HG03378 (cell line): ENCODE measurements at regions not wholly inside any gene's neighbourhood (a gene's known extent, or its start where the extent isn't known, plus 50 kb on each side); places are given as distances from the start of the nearest gene placed in this dataset.

Source experiments
- ATAC-seq: cut with Tn5 transposase; IDR thresholded peaks from one replicate; pipeline ENCODE4 v1.9.1; 2021; ENCODE audit warnings: mild to moderate bottlenecking, moderate library complexity; ENCODE audit not compliant: unreplicated experiment

- no peak for ATAC-seq
Observed at GRCh38 chr4:138298866-138299265, 56.7 kb upstream of the SLC7A11 start.

DNA sequence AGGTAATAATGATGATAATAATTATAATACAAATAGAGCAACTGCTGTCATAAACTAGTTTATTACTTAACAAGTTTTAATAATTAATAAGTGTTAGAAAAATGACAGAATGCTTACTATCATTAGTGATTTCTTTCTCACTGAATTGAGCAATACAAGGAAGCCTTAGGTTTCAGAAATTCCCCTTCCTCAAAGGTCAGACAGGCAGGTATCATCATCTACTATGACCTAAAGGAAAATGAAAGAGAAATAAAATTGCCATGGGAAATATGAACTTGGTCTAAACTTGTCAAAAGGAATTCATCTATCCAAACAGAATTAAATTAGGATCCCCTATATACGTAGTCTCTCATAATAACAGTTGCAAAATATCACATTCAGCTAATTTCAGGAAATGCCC lies 56.3 kb upstream of the SLC7A11 start:
- no peak for ATAC-seq

GRCh38 chr4:138297743-138298405 lies 55.7 kb upstream of the SLC7A11 start:
- ATAC-seq = peak; percentile 87

DNA sequence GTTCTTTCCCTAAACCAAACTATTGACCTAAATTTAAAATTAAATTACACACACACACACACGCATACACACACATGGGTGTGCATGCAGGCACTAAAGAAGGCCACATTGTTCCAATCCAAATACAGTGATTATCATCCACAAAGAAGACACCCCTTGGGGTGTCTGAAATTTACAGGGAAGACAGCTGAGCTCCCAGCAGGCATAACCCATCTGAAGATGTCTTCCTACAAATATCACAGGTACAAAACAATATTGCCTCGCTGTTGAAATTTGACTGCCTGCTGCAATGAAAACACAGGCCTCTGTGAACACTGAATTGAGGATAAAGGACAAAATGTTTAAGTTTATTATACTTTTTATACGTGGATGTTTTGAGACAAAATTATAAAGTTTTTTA lies 50.2 kb upstream of the SLC7A11 start:
- ATAC-seq = no peak
